Stomach smooth muscle (tissue), 2 donors: ENCODE measurements at regions not wholly inside any gene's neighbourhood (a gene's known extent, or its start where the extent isn't known, plus 50 kb on each side); places are given as distances from the start of the nearest gene placed in this dataset.

Experiments
- H3K27ac ChIP-seq: one replicate; pipeline ENCODE4 v1.7.0; 2013; ENCODE audit warnings: mild to moderate bottlenecking, low read length, inconsistent platforms
- H3K27me3 ChIP-seq, 2 donors: one replicate each; pipeline ENCODE4 v1.7.0; 2013; ENCODE audit warnings: low read length in 2 of 2; ENCODE audit not compliant: insufficient read depth in 2 of 2, control insufficient read depth in 1 of 2
- H3K36me3 ChIP-seq, 2 donors: one replicate each; pipeline ENCODE4 v1.7.0; 2013; ENCODE audit warnings: low read length in 2 of 2; ENCODE audit not compliant: control insufficient read depth in 2 of 2, insufficient read depth in 2 of 2
- H3K4me1 ChIP-seq: one replicate; pipeline ENCODE4 v1.7.0; 2013; ENCODE audit warnings: low read length; ENCODE audit not compliant: control insufficient read depth, insufficient read depth
- H3K4me3 ChIP-seq, 2 donors: one replicate each; pipeline ENCODE4 v1.7.0; 2013; ENCODE audit warnings: low read length in 2 of 2
- H3K9ac ChIP-seq, 2 donors: one replicate each; pipeline ENCODE4 v1.7.0; 2013; ENCODE audit warnings: low read length in 2 of 2, mild to moderate bottlenecking in 1 of 2
- H3K9me3 ChIP-seq, 2 donors: one replicate each; pipeline ENCODE4 v1.7.0; 2013; ENCODE audit warnings: low read length in 2 of 2; ENCODE audit not compliant: control insufficient read depth in 2 of 2
- donor health status: healthy.
- donor health status: Pancreatic carcinoma.

- Histone ChIP-seq H3K36me3 (no peaks in the 10 kb centered on the region), H3K9me3 (no peaks in the 10 kb centered on the region), H3K27ac (no peak overlapping the region), H3K4me1 (no peaks in the 10 kb centered on the region), H3K27me3 (no peaks in the 10 kb centered on the region), H3K9ac (no peak overlapping the region), H3K4me3 (no peak overlapping the region)
Observed at GRCh38 chr21:27250366-27250765, 283.5 kb upstream of the ADAMTS5 start.

- Histone ChIP-seq H3K27ac (no peak overlapping the region), H3K4me1 (no peaks in the 10 kb centered on the region), H3K4me3 (no peak overlapping the region), H3K9me3 (no peaks in the 10 kb centered on the region), H3K9ac (no peak overlapping the region), H3K27me3 (no peaks in the 10 kb centered on the region), H3K36me3 (no peaks in the 10 kb centered on the region)
Observed at GRCh38 chr21:27248814-27249213, 281.9 kb upstream of the ADAMTS5 start.

- Histone ChIP-seq H3K27me3 (no peaks in the 10 kb centered on the region), H3K9me3 (no peaks in the 10 kb centered on the region), H3K27ac (no peak overlapping the region), H3K4me3 (no peak overlapping the region), H3K9ac (no peak overlapping the region), H3K36me3 (no peaks in the 10 kb centered on the region), H3K4me1 (no peaks in the 10 kb centered on the region)
Observed at GRCh38 chr21:27246741-27247140, 279.9 kb upstream of the ADAMTS5 start.

- H3K36me3 ChIP-seq: no peaks in the 10 kb centered on the region
- no peaks in the 10 kb centered on the region for H3K9me3 ChIP-seq
Observed at GRCh38 chr21:27244776-27245175, 277.9 kb upstream of the ADAMTS5 start.

GRCh38 chr21:27244352-27244751 lies 277.5 kb upstream of the ADAMTS5 start:
- Histone ChIP-seq H3K9ac (no peak overlapping the region), H3K4me3 (no peak overlapping the region), H3K9me3 (no peaks in the 10 kb centered on the region), H3K27ac (no peak overlapping the region), H3K36me3 (no peaks in the 10 kb centered on the region), H3K4me1 (no peaks in the 10 kb centered on the region), H3K27me3 (no peaks in the 10 kb centered on the region)

More at GRCh38 chr21:27244776-27245175, 277.9 kb upstream of the ADAMTS5 start:
- no peaks in the 10 kb centered on the region for H3K27me3 ChIP-seq
- H3K27ac ChIP-seq: no peak overlapping the region
- no peak overlapping the region for H3K4me3 ChIP-seq
- H3K9ac ChIP-seq: no peak overlapping the region
- no peaks in the 10 kb centered on the region for H3K4me1 ChIP-seq

GRCh38 chr21:27240839-27241238 lies 274.0 kb upstream of the ADAMTS5 start:
- Histone ChIP-seq H3K9me3 (no peaks in the 10 kb centered on the region), H3K4me3 (no peak overlapping the region), H3K9ac (no peak overlapping the region), H3K36me3 (no peaks in the 10 kb centered on the region), H3K27ac (no peak overlapping the region), H3K4me1 (no peaks in the 10 kb centered on the region), H3K27me3 (no peaks in the 10 kb centered on the region)

GRCh38 chr21:27233514-27234115 lies 266.7 kb upstream of the ADAMTS5 start:
- Histone ChIP-seq H3K9ac (no peak overlapping the region), H3K9me3 (no peaks in the 10 kb centered on the region), H3K4me3 (no peak overlapping the region), H3K36me3 (no peaks in the 10 kb centered on the region), H3K27me3 (no peaks in the 10 kb centered on the region), H3K27ac (no peak overlapping the region), H3K4me1 (no peaks in the 10 kb centered on the region)

GRCh38 chr21:27225940-27226339 lies 259.1 kb upstream of the ADAMTS5 start:
- no peaks in the 10 kb centered on the region for H3K27me3 ChIP-seq
- H3K9me3 ChIP-seq: no peaks in the 10 kb centered on the region
- H3K36me3 ChIP-seq: no peaks in the 10 kb centered on the region
- H3K9ac ChIP-seq: no peak overlapping the region
- no peak overlapping the region for H3K27ac ChIP-seq
- no peaks in the 10 kb centered on the region for H3K4me1 ChIP-seq
- H3K4me3 ChIP-seq: no peak overlapping the region

- H3K9me3 ChIP-seq: no peaks in the 10 kb centered on the region
- no peaks in the 10 kb centered on the region for H3K36me3 ChIP-seq
- no peak overlapping the region for H3K4me3 ChIP-seq
- no peak overlapping the region for H3K27ac ChIP-seq
- no peaks in the 10 kb centered on the region for H3K27me3 ChIP-seq
- no peak overlapping the region for H3K9ac ChIP-seq
- H3K4me1 ChIP-seq: no peaks in the 10 kb centered on the region
Observed at GRCh38 chr21:27225151-27225550, 258.3 kb upstream of the ADAMTS5 start.

- H3K4me1 ChIP-seq: no peaks in the 10 kb centered on the region
Observed at GRCh38 chr21:27224169-27224568, 257.3 kb upstream of the ADAMTS5 start.

GRCh38 chr21:27221077-27221476 lies 254.2 kb upstream of the ADAMTS5 start:
- no peaks in the 10 kb centered on the region for H3K4me1 ChIP-seq
- no peak overlapping the region for H3K9ac ChIP-seq
- no peak overlapping the region for H3K27ac ChIP-seq
- H3K36me3 ChIP-seq: no peaks in the 10 kb centered on the region
- H3K4me3 ChIP-seq: no peak overlapping the region
- H3K9me3 ChIP-seq: no peaks in the 10 kb centered on the region
- no peaks in the 10 kb centered on the region for H3K27me3 ChIP-seq

More at GRCh38 chr21:27224169-27224568, 257.3 kb upstream of the ADAMTS5 start:
- Histone ChIP-seq H3K36me3 (no peaks in the 10 kb centered on the region), H3K4me3 (no peak overlapping the region), H3K9ac (no peak overlapping the region), H3K27ac (no peak overlapping the region), H3K27me3 (no peaks in the 10 kb centered on the region), H3K9me3 (no peaks in the 10 kb centered on the region)
